ENCODE measurements at regions not wholly inside any gene's neighbourhood (a gene's known extent, or its start where the extent isn't known, plus 50 kb on each side); places are given as distances from the start of the nearest gene placed in this dataset.

DNA sequence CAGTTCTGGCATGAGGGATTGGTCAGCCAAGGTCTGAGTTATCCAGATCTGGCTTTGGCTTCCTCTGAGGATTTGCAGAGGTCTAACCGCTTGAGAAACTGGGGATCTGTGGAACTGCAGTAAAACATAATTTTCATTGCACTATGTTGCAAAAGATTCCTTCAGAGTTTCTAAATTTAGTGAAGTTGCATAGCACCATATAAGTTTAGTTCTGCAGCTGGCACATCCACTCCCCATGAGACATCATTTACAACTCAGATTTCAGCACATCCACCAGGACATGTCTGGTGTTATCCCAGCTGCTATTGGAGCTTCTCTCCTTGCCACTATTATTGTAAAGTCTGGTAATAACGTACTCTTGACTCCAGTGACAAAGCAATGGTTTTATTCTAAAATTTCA is 181.5 kb downstream of the CWF19L2 start:
- H3K4me1 ChIP-seq: no peaks in the 10 kb centered on the region
- H3K9me3 ChIP-seq: peaks cover 0 to 4% of the 10 kb centered on the region in 2 donors
- TF ChIP-seq, protein P1, sequence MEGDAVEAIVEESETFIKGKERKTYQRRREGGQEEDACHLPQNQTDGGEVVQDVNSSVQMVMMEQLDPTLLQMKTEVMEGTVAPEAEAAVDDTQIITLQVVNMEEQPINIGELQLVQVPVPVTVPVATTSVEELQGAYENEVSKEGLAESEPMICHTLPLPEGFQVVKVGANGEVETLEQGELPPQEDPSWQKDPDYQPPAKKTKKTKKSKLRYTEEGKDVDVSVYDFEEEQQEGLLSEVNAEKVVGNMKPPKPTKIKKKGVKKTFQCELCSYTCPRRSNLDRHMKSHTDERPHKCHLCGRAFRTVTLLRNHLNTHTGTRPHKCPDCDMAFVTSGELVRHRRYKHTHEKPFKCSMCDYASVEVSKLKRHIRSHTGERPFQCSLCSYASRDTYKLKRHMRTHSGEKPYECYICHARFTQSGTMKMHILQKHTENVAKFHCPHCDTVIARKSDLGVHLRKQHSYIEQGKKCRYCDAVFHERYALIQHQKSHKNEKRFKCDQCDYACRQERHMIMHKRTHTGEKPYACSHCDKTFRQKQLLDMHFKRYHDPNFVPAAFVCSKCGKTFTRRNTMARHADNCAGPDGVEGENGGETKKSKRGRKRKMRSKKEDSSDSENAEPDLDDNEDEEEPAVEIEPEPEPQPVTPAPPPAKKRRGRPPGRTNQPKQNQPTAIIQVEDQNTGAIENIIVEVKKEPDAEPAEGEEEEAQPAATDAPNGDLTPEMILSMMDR (IDR thresholded peaks at IDR 0.05): no peak
- no peak overlapping the region for H3K27ac ChIP-seq
- no peaks in the 10 kb centered on the region for H3K27me3 ChIP-seq
- ATAC-seq (no peak), DNase-seq (no peak)
- no peak overlapping the region for H3K4me3 ChIP-seq
- H3K36me3 ChIP-seq: no peaks in the 10 kb centered on the region
- intact Hi-C loops (cut with DNase I): no loop called here

DNA sequence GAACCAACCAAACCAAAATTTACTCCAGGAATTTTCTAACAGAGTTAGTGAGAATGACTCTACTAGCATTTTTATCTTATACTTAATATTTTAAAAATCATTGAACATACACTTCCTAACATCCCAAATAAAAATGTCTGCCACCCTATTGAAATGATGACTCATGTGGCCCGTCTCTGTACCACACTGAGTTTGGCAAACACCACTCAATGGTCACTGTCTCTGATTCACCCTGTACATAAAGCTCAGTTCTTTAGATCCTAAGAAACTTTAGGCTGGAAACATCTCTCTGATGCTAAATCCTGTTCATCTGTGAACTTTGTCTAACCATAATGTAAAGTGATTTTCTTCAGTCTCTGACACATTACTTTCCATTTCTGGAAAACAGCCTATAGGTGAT is 182.0 kb downstream of the CWF19L2 start:
- no peaks in the 10 kb centered on the region for H3K36me3 ChIP-seq
- TF ChIP-seq, protein P1 (IDR thresholded peaks at IDR 0.05): no peak

DNA sequence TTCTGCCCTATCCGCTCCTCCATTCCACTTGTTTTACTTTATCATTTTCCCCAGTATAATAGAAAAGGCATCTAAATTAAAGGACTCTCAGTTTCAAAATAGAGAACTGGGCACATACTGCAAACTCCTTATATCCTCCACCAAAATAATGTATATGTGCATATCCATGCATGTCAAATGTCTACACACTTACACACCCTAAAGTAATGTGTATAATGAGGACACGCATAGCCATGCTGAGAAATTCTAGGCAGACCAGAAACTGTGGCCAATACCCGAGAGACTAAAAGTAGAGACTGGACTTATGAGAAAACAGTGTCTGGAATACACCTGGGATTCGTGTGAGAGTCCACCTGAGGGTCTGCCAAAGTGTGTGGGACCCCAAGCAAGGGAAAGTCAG is 183.5 kb downstream of the CWF19L2 start:
- Histone ChIP-seq H3K9me3 (no peaks in the 10 kb centered on the region), H3K4me1 (no peaks in the 10 kb centered on the region), H3K27me3 (no peaks in the 10 kb centered on the region), H3K27ac (no peak overlapping the region), H3K4me3 (no peak overlapping the region), H3K36me3 (no peaks in the 10 kb centered on the region)
- TF ChIP-seq, protein P1 (IDR thresholded peaks at IDR 0.05): no peak
- no peak for ATAC-seq
- intact Hi-C loops (cut with DNase I): no loop called here
- DNase-seq: no peak

More for the DNA sequence above, 182.0 kb downstream of the CWF19L2 start:
- H3K4me1 ChIP-seq: no peaks in the 10 kb centered on the region
- peaks cover 0 to 4% of the 10 kb centered on the region in 2 donors for H3K9me3 ChIP-seq
- DNase-seq (no peak), ATAC-seq (no peak)
- H3K27me3 ChIP-seq: no peaks in the 10 kb centered on the region
- no peak overlapping the region for H3K27ac ChIP-seq
- intact Hi-C loops (cut with DNase I): no loop called here
- no peak overlapping the region for H3K4me3 ChIP-seq

DNA sequence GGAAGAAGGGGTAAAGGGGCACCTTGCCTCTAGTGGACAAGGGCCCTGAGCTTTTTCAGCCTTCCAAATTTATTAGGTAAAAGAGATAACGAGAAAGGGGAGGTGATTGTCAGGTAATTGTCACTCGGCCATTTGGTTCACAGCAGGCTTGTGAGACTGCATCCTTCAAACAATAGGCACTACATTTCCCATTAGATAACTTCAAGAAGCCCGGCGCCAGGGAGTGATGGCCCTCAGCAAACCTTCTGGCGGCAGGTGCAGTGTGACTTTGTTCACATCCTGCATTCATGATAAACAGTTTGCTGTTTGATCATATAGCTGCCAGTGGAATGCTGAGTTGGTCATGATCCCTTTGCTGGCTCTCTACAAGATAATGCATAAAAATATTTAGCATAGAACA is 185.1 kb downstream of the CWF19L2 start:
- DNase-seq (no peak), ATAC-seq (no peak)
- intact Hi-C loops (cut with DNase I): no loop called here
- no peaks in the 10 kb centered on the region for H3K4me1 ChIP-seq
- TF ChIP-seq, protein P1 (IDR thresholded peaks at IDR 0.05): no peak
- no peak overlapping the region for H3K4me3 ChIP-seq
- H3K27ac ChIP-seq: no peak overlapping the region
- H3K27me3 ChIP-seq: no peaks in the 10 kb centered on the region
- no peaks in the 10 kb centered on the region for H3K36me3 ChIP-seq
- H3K9me3 ChIP-seq: no peaks in the 10 kb centered on the region

DNA sequence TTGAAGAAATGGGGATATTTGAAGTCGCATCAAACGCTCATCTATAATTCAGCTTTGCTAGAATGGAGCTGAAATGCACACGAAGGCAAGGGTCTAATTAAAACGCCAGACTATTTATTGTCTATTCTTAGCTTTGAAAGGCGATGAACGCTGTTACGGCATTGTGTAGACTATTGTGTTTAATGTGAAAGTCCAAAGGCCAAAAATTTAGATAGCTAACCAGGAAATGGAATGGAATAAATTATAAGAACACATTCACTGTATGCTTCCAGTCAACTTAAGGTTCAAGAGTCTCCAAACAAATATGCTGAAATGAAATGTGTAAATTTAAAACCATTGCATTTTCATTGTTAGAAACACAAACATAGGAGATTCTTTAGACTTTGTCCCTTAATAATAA is 186.2 kb downstream of the CWF19L2 start:
- intact Hi-C loops (cut with DNase I): no loop called here

More for the DNA sequence above, 186.2 kb downstream of the CWF19L2 start:
- no peak overlapping the region for H3K4me3 ChIP-seq
- H3K9me3 ChIP-seq: no peaks in the 10 kb centered on the region
- no peak for ATAC-seq
- no peaks in the 10 kb centered on the region for H3K4me1 ChIP-seq
- DNase-seq: no peak
- no peak overlapping the region for H3K27ac ChIP-seq
- TF ChIP-seq, protein P1 (IDR thresholded peaks at IDR 0.05): no peak
- no peaks in the 10 kb centered on the region for H3K27me3 ChIP-seq
- no peaks in the 10 kb centered on the region for H3K36me3 ChIP-seq
